22Rv1 (cell line): ENCODE measurements at regions not wholly inside any gene's neighbourhood (a gene's known extent, or its start where the extent isn't known, plus 50 kb on each side); places are given as distances from the start of the nearest gene placed in this dataset.

Source experiments
- ZFX ChIP-seq: fragments of 450-650 bp; IDR thresholded peaks from 2 replicates; pipeline ENCODE4 v1.6.1; 2017; ENCODE audit warnings: antibody characterized with exemption, borderline replicate concordance
- TF ChIP-seq, protein P1 (sequence below): fragments of 450-650 bp; IDR thresholded peaks from 2 replicates; pipeline ENCODE4 v1.5.1; 2017; ENCODE audit warnings: mild to moderate bottlenecking

DNA sequence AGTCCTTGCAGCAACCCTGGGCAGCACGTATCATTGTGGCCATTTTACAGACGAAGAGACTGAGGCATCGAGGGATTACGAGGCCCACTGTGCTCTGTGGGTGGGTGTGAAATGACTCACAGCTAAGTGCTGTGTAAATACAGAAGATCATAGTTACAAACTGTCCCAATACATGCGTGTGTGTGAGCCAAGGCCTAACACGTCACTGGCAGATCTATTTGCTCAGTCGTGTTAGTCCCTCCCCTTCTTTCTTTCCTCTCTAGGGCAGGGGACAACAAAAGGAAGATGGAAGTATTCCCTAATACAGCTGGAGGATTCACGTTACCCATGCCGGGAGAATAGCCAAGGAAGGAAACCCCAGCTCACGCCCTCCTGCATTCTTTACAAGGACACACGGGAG is 175.9 kb downstream of the CDC5L start:
- TF ChIP-seq, protein P1, sequence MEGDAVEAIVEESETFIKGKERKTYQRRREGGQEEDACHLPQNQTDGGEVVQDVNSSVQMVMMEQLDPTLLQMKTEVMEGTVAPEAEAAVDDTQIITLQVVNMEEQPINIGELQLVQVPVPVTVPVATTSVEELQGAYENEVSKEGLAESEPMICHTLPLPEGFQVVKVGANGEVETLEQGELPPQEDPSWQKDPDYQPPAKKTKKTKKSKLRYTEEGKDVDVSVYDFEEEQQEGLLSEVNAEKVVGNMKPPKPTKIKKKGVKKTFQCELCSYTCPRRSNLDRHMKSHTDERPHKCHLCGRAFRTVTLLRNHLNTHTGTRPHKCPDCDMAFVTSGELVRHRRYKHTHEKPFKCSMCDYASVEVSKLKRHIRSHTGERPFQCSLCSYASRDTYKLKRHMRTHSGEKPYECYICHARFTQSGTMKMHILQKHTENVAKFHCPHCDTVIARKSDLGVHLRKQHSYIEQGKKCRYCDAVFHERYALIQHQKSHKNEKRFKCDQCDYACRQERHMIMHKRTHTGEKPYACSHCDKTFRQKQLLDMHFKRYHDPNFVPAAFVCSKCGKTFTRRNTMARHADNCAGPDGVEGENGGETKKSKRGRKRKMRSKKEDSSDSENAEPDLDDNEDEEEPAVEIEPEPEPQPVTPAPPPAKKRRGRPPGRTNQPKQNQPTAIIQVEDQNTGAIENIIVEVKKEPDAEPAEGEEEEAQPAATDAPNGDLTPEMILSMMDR, result no peak
- TF ChIP-seq ZFX, result no peak
